ENCODE measurements at regions not wholly inside any gene's neighbourhood (a gene's known extent, or its start where the extent isn't known, plus 50 kb on each side); places are given as distances from the start of the nearest gene placed in this dataset.

GRCh38 chr12:46608431-46609272 is 217.1 kb downstream of the SLC38A4 start:
- no peak for TF ChIP-seq CTCF (IDR thresholded peaks at IDR 0.05; ENCODE audit: unreplicated experiment)
- intact Hi-C loops (cut with micrococcal nuclease; ENCODE audit: unreplicated experiment) = no loop called here
- Mint-ChIP-seq H3K27ac (ENCODE audit: unreplicated experiment) (no peak overlapping the region), H3K27me3 (ENCODE audit: unreplicated experiment) (no peaks in the 10 kb centered on the region), H3K4me3 (ENCODE audit: low read depth, unreplicated experiment) (no peak overlapping the region), H3K9me3 (ENCODE audit: low read depth, unreplicated experiment) (peaks cover 6% of the 10 kb centered on the region), H3K4me1 (ENCODE audit: low read depth, unreplicated experiment) (no peaks in the 10 kb centered on the region), H3K36me3 (ENCODE audit: insufficient read depth, unreplicated experiment) (no peaks in the 10 kb centered on the region)
- BruUV-seq (replicated peaks) = no TSS peak
- DNase-seq = no peak
- CTCF ChIA-PET = no interaction called here

GRCh38 chr12:46604684-46605083 is 221.1 kb downstream of the SLC38A4 start:
- H3K9me3 Mint-ChIP-seq (ENCODE audit: low read depth, unreplicated experiment) = peaks cover 4% of the 10 kb centered on the region
- no peak for DNase-seq
- no peak overlapping the region for H3K27ac Mint-ChIP-seq (ENCODE audit: unreplicated experiment)
- no TSS peak for BruUV-seq (replicated peaks)
- CTCF ChIA-PET = no interaction called here
- H3K4me3 Mint-ChIP-seq (ENCODE audit: low read depth, unreplicated experiment) = no peak overlapping the region
- intact Hi-C loops (cut with micrococcal nuclease; ENCODE audit: unreplicated experiment) = no loop called here
- H3K36me3 Mint-ChIP-seq (ENCODE audit: insufficient read depth, unreplicated experiment) = no peaks in the 10 kb centered on the region
- no peak for TF ChIP-seq CTCF (IDR thresholded peaks at IDR 0.05; ENCODE audit: unreplicated experiment)
- H3K4me1 Mint-ChIP-seq (ENCODE audit: low read depth, unreplicated experiment) = no peaks in the 10 kb centered on the region
- no peaks in the 10 kb centered on the region for H3K27me3 Mint-ChIP-seq (ENCODE audit: unreplicated experiment)

GRCh38 chr12:46603776-46604456 is 221.9 kb downstream of the SLC38A4 start:
- Mint-ChIP-seq H3K9me3 (ENCODE audit: low read depth, unreplicated experiment) (peaks cover 4% of the 10 kb centered on the region), H3K27me3 (ENCODE audit: unreplicated experiment) (no peaks in the 10 kb centered on the region), H3K4me3 (ENCODE audit: low read depth, unreplicated experiment) (no peak overlapping the region), H3K36me3 (ENCODE audit: insufficient read depth, unreplicated experiment) (no peaks in the 10 kb centered on the region), H3K4me1 (ENCODE audit: low read depth, unreplicated experiment) (no peaks in the 10 kb centered on the region), H3K27ac (ENCODE audit: unreplicated experiment) (no peak overlapping the region)
- CTCF ChIA-PET = no interaction called here
- DNase-seq = no peak
- intact Hi-C loops (cut with micrococcal nuclease; ENCODE audit: unreplicated experiment) = no loop called here
- BruUV-seq (replicated peaks) = no TSS peak
- TF ChIP-seq CTCF (IDR thresholded peaks at IDR 0.05; ENCODE audit: unreplicated experiment) = no peak

GRCh38 chr12:46602474-46602873 is 223.3 kb downstream of the SLC38A4 start:
- H3K9me3 Mint-ChIP-seq (ENCODE audit: low read depth, unreplicated experiment) = peaks cover 7% of the 10 kb centered on the region
- intact Hi-C loops (cut with micrococcal nuclease; ENCODE audit: unreplicated experiment) = no loop called here
- H3K27ac Mint-ChIP-seq (ENCODE audit: unreplicated experiment) = no peak overlapping the region
- H3K27me3 Mint-ChIP-seq (ENCODE audit: unreplicated experiment) = no peaks in the 10 kb centered on the region
- no peak for TF ChIP-seq CTCF (IDR thresholded peaks at IDR 0.05; ENCODE audit: unreplicated experiment)
- no peak for DNase-seq
- no peaks in the 10 kb centered on the region for H3K36me3 Mint-ChIP-seq (ENCODE audit: insufficient read depth, unreplicated experiment)
- CTCF ChIA-PET = no interaction called here
- H3K4me3 Mint-ChIP-seq (ENCODE audit: low read depth, unreplicated experiment) = no peak overlapping the region
- no TSS peak for BruUV-seq (replicated peaks)
- H3K4me1 Mint-ChIP-seq (ENCODE audit: low read depth, unreplicated experiment) = no peaks in the 10 kb centered on the region

Data from Calu3 (cell line).